Heart right ventricle (tissue), 16 donors: ENCODE measurements at regions not wholly inside any gene's neighbourhood (a gene's known extent, or its start where the extent isn't known, plus 50 kb on each side); places are given as distances from the start of the nearest gene placed in this dataset.
A peak's percentile ranks its signal among the peaks of the same experiment; 100 is the strongest.

ENCODE experiments used
- ATAC-seq, 8 donors: fragments of 200-7000 bp; cut with Tn5 transposase; one replicate each; pipeline ENCODE4 v1.9.1; 2020; ENCODE audit warnings: mild to moderate bottlenecking in 8 of 8, moderate library complexity in 8 of 8, moderate number of reproducible peaks in 1 of 8
- DNase-seq, 2 donors: peaks; one replicate each; pipeline ENCODE4 v3.0.0-alpha.2; 2020
- H3K27ac ChIP-seq, 10 donors: fragments of 200-600 bp; sonication (generic) in 2 of 10; one replicate each; pipeline versions ENCODE4 v1.5.0 to v1.8.0; 2020 to 2022; ENCODE audit warnings: mild to moderate bottlenecking in 3 of 10
- H3K27me3 ChIP-seq, 7 donors: fragments of 200-600 bp; one replicate each; pipeline ENCODE4 v1.8.0; 2021 to 2022; ENCODE audit warnings: mild to moderate bottlenecking in 2 of 7
- H3K36me3 ChIP-seq, 9 donors: fragments of 200-600 bp; sonication (generic) in 1 of 9; one replicate each; pipeline versions ENCODE4 v1.5.0 to v1.8.0; 2020 to 2022; ENCODE audit warnings: mild to moderate bottlenecking in 2 of 9
- H3K4me1 ChIP-seq, 9 donors: fragments of 200-600 bp; sonication (generic) in 1 of 9; one replicate each; pipeline versions ENCODE4 v1.5.0 to v1.8.0; 2020 to 2022; ENCODE audit warnings: mild to moderate bottlenecking in 4 of 9
- H3K4me3 ChIP-seq, 10 donors: fragments of 200-600 bp; sonication (generic) in 2 of 10; one replicate each; pipeline versions ENCODE4 v1.5.0 to v1.8.0; 2020 to 2022; ENCODE audit warnings: mild to moderate bottlenecking in 7 of 10, moderate library complexity in 2 of 10
- H3K9me3 ChIP-seq, 11 donors: fragments of 200-600 bp in 10 of 11; sonication (generic) in 2 of 11; one replicate each; pipeline versions ENCODE4 v1.5.0 to v1.8.0; 2013 to 2022; ENCODE audit warnings: mild to moderate bottlenecking in 2 of 11, control low read depth in 1 of 11, moderate library complexity in 1 of 11
- WGBS, 2 donors: extraction: QIAGEN DNeasy Blood & Tissue Kit; methylation state at CpG; one replicate each; pipeline ENCODE4 v1.1.7; 2013; ENCODE audit warnings: inconsistent platforms in 1 of 2; 5-methylcytosine and 5-hydroxymethylcytosine counted together
- intact Hi-C, 10 donors: fragments of 100-400 bp; cut with DNase I; formaldehyde crosslinking; loops; one replicate each; pipeline versions ENCODE4 v1.11.1 to v1.14.2; 2022
- TF ChIP-seq, protein P1 (sequence below), 9 donors: fragments of 200-600 bp; sonication (generic) in 2 of 9; IDR thresholded peaks; one replicate each; pipeline versions ENCODE4 v1.5.0 to v1.8.0; 2021 to 2022; ENCODE audit warnings: antibody characterized with exemption in 9 of 9, mild to moderate bottlenecking in 5 of 9, moderate library complexity in 1 of 9
- donor health status: Arrhythmogenic right ventricular cardiomyopathy.
- donor health status: ischemic (EF 13 %, LVEDD 7.1; RV severe dilation, severe dysfunction).
- donor health status: healthy with polysubstance abuse.
- donor health status: DM: no; HTN: yes; CAD: no.
- donor health status: DM: no; HTN: no; CAD: no.
- donor health status: ischemic (EF 25% LVEDD 6.9; RV normal size, moderate dysfunction).
- donor health status: ischemic (EF 25% LVEDD 5.7; RV mildly dilated, moderate dysfunction).
- donor health status: healthy.
- donor health status: DM: yes; HTN: yes; CAD: no.
- donor health status: Ischemic cardiomyopathy.
- donor health status: ischemic (EF 35%, LVEDD 5.7; RV mildly dilated, moderate dysfunction).
- donor health status: nonischemic (EF 11% LVEDD 7.7; RV severe dilation, severe dysfunction).
- donor health status: DM: yes; HTN: yes; CAD: no.
- donor health status: PGD.
- donor health status: ischemic (EF 29% LVEDD 5.4; RV normal size, mild dysfunction).
- donor health status: nonischemic (EF 23%, LVEDD 6.1; RV moderate dilation, normal function).

- peaks cover 0 to 11% (median 0%) of the 10 kb centered on the region in 9 donors for H3K4me1 ChIP-seq
- H3K4me3 ChIP-seq: no peak overlapping the region
- H3K27me3 ChIP-seq: peaks cover 0 to 76% (median 0%) of the 10 kb centered on the region in 7 donors
- no peaks in the 10 kb centered on the region for H3K36me3 ChIP-seq
- ATAC-seq (peak in 1 of 8 donors; percentile 56), DNase-seq (no peak)
- H3K27ac ChIP-seq: no peak overlapping the region
- H3K9me3 ChIP-seq: no peaks in the 10 kb centered on the region
- intact Hi-C loops: no loop called here
- WGBS, 2 donors: 4 to 20% methylated on average over 1 of the region's 1 CpG
- TF ChIP-seq, protein P1, sequence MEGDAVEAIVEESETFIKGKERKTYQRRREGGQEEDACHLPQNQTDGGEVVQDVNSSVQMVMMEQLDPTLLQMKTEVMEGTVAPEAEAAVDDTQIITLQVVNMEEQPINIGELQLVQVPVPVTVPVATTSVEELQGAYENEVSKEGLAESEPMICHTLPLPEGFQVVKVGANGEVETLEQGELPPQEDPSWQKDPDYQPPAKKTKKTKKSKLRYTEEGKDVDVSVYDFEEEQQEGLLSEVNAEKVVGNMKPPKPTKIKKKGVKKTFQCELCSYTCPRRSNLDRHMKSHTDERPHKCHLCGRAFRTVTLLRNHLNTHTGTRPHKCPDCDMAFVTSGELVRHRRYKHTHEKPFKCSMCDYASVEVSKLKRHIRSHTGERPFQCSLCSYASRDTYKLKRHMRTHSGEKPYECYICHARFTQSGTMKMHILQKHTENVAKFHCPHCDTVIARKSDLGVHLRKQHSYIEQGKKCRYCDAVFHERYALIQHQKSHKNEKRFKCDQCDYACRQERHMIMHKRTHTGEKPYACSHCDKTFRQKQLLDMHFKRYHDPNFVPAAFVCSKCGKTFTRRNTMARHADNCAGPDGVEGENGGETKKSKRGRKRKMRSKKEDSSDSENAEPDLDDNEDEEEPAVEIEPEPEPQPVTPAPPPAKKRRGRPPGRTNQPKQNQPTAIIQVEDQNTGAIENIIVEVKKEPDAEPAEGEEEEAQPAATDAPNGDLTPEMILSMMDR (IDR thresholded peaks at IDR 0.05): no peak
These were observed 93.2 kb upstream of the AP1S2 start for GRCh38 chrX:15947648-15948317.

DNA sequence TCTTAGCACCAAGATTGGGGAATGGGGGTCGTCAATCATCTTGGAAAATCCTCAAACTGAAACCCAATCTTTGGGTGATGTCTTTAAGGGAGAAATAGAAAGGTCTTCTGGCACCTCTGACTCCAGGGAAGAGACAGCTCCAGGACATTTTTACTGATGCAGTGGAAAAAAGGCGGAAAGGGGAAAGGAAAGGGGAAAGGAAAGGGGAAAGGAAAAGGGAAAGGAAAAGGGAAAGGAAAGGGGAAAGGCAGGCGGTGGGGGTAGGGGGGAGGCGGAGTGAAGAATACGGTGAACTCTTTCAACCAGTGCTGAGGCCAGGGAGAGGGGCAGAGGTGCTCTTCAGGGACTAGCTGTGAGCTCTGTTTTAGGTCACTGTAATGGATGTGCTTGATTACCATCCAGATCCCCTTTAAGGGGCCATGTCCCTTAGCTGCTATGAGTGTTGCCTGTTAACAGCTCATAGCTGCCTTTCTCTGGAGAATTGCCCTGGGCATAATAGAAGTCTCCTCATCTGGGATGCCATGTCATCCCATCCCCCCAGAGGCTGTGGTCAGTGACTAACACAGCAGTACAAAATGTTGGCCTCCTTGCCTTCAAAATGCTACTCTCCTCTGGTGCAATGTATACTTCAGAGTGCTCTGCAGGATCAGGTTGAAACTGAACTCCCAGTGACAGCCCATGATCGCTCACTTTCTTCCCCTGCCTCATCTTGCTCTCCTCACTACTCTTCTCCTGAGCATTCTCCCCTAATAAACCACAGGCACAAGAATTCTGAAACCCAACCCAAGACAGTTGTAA is 92.4 kb upstream of the AP1S2 start:
- peaks cover 0 to 74% (median 0%) of the 10 kb centered on the region in 7 donors for H3K27me3 ChIP-seq
- ATAC-seq: no peak
- no peaks in the 10 kb centered on the region for H3K36me3 ChIP-seq
- DNase-seq: no peak
- H3K27ac ChIP-seq: no peak overlapping the region
- 81 to 84% methylated on average over 6 of the region's 6 CpGs for WGBS, 2 donors
- no peak overlapping the region for H3K4me3 ChIP-seq
- peaks cover 0 to 11% (median 0%) of the 10 kb centered on the region in 9 donors for H3K4me1 ChIP-seq
- H3K9me3 ChIP-seq: no peaks in the 10 kb centered on the region
- intact Hi-C loops: no loop called here
- TF ChIP-seq, protein P1 (IDR thresholded peaks at IDR 0.05): no peak

GRCh38 chrX:15943391-15943790 is 88.8 kb upstream of the AP1S2 start:
- Histone ChIP-seq H3K4me1 (peaks cover 0 to 11% (median 0%) of the 10 kb centered on the region in 9 donors), H3K4me3 (no peak overlapping the region), H3K9me3 (no peaks in the 10 kb centered on the region), H3K27me3 (peaks cover 0 to 67% (median 0%) of the 10 kb centered on the region in 7 donors), H3K36me3 (no peaks in the 10 kb centered on the region), H3K27ac (no peak overlapping the region)
- TF ChIP-seq, protein P1 (IDR thresholded peaks at IDR 0.05): no peak
- intact Hi-C loops: no loop called here
- WGBS, 2 donors: 46 to 78% methylated on average over 2 of the region's 2 CpGs
- DNase-seq: no peak
- ATAC-seq: no peak

GRCh38 chrX:15942307-15942706 is 87.7 kb upstream of the AP1S2 start:
- TF ChIP-seq, protein P1 (IDR thresholded peaks at IDR 0.05): no peak
- H3K9me3 ChIP-seq: no peaks in the 10 kb centered on the region
- DNase-seq (no peak), ATAC-seq (no peak)
- intact Hi-C loops: no loop called here
- no peak overlapping the region for H3K4me3 ChIP-seq
- H3K4me1 ChIP-seq: peaks cover 0 to 3% (median 0%) of the 10 kb centered on the region in 9 donors
- no peaks in the 10 kb centered on the region for H3K36me3 ChIP-seq
- 95 to 96% methylated on average over 2 of the region's 2 CpGs for WGBS, 2 donors
- H3K27ac ChIP-seq: no peak overlapping the region
- H3K27me3 ChIP-seq: peaks cover 0 to 63% (median 0%) of the 10 kb centered on the region in 7 donors
